Calu3 (cell line): ENCODE measurements at regions not wholly inside any gene's neighbourhood (a gene's known extent, or its start where the extent isn't known, plus 50 kb on each side); places are given as distances from the start of the nearest gene placed in this dataset.

ENCODE experiments used
- BruUV-seq: library from RNA; stranded (reverse); fragments of 400-500 nt; replicated peaks from 2 replicates; lab custom pipeline; 2021; lab: Mats Ljungman, UMichigan
- CTCF ChIA-PET: fragments of 300-600 bp; sonication (Branson Sonifier 250); formaldehyde crosslinking; loops from one replicate; lab custom pipeline; 2022; ENCODE audit warnings: antibody characterized with exemption; lab: Charles Lee
- DNase-seq: peaks from one replicate; pipeline ENCODE4 v3.0.0; 2022
- H3K27ac Mint-ChIP-seq: one replicate; pipeline ENCODE4 v1.8.0; 2022; ENCODE audit warnings: mixed read lengths; ENCODE audit not compliant: unreplicated experiment
- H3K27me3 Mint-ChIP-seq: one replicate; pipeline ENCODE4 v1.8.0; 2022; ENCODE audit warnings: mixed read lengths; ENCODE audit not compliant: unreplicated experiment
- H3K36me3 Mint-ChIP-seq: one replicate; pipeline ENCODE4 v1.8.0; 2022; ENCODE audit warnings: mild to moderate bottlenecking, moderate library complexity, mixed read lengths; ENCODE audit not compliant: insufficient read depth, unreplicated experiment
- H3K4me1 Mint-ChIP-seq: one replicate; pipeline ENCODE4 v1.8.0; 2022; ENCODE audit warnings: mild to moderate bottlenecking, low read depth, mixed read lengths; ENCODE audit not compliant: unreplicated experiment
- H3K4me3 Mint-ChIP-seq: one replicate; pipeline ENCODE4 v1.8.0; 2022; ENCODE audit warnings: mild to moderate bottlenecking, low read depth, moderate library complexity, mixed read lengths; ENCODE audit not compliant: unreplicated experiment
- H3K9me3 Mint-ChIP-seq: one replicate; pipeline ENCODE4 v1.8.0; 2022; ENCODE audit warnings: low read depth, mixed read lengths; ENCODE audit not compliant: unreplicated experiment
- CTCF ChIP-seq: fragments of 200-600 bp; IDR thresholded peaks from one replicate; pipeline ENCODE4 v1.8.0; 2022; ENCODE audit warnings: antibody characterized with exemption; ENCODE audit not compliant: unreplicated experiment
- intact Hi-C: fragments of 100-400 bp; cut with micrococcal nuclease; formaldehyde crosslinking; loops from one replicate; pipeline ENCODE4 v1.10.0; 2022; ENCODE audit not compliant: unreplicated experiment

- TF ChIP-seq CTCF: no peak
- CTCF ChIA-PET: no interaction called here
- DNase-seq: no peak
- Mint-ChIP-seq H3K27ac (no peak overlapping the region), H3K4me3 (no peak overlapping the region), H3K27me3 (no peaks in the 10 kb centered on the region), H3K36me3 (no peaks in the 10 kb centered on the region), H3K4me1 (no peaks in the 10 kb centered on the region), H3K9me3 (peaks cover 9% of the 10 kb centered on the region)
- no TSS peak for BruUV-seq
- intact Hi-C loops: no loop called here
These were observed 182.7 kb upstream of the SNX19 start for GRCh38 chr11:131099013-131099412.

DNA sequence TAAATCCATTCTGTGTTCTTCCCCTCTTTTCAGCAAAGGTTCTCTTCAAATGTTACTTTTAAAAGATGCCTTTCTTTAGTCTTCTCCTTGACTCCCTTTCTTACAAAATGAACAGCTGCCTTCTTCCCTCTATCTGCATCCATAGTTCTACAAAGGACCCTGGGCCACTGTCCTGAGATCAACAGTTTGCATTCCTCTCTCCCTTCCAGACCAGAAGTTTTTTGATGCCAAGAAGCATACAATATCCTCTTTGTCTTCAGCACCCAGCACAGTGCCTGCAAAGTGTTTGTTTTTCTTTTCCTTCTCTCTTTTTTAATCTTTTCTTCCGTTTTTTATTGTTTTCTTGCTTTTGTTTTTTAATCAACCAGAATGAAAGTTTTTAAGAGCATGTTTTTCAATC, 183.5 kb upstream of the SNX19 start:
- no peak for DNase-seq
- Mint-ChIP-seq H3K27ac (no peak overlapping the region), H3K9me3 (peaks cover 7% of the 10 kb centered on the region), H3K27me3 (no peaks in the 10 kb centered on the region), H3K4me1 (no peaks in the 10 kb centered on the region), H3K4me3 (no peak overlapping the region), H3K36me3 (no peaks in the 10 kb centered on the region)
- BruUV-seq: no TSS peak
- no peak for TF ChIP-seq CTCF
- CTCF ChIA-PET: no interaction called here
- intact Hi-C loops: no loop called here

DNA sequence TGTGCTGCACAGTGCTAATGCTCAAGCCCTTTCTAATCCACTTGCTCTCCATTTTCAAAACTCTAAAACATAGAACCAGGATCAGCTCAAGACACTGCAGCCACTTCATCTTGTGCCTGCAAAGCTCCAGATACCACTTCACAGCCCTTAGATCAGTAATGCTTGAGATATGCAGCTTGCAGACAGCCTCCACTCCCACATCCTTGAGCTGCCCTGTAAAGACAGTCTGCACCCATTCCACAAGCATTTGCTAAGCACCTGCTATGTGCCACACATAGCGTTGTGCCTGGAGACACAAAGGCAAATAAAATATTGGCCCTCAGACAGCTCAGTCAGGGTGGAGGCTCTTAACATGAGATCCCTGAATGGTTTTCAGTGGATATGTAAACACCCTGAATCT, 192.5 kb upstream of the SNX19 start:
- Mint-ChIP-seq H3K27ac (no peak overlapping the region), H3K9me3 (no peaks in the 10 kb centered on the region), H3K36me3 (no peaks in the 10 kb centered on the region), H3K4me1 (no peaks in the 10 kb centered on the region), H3K4me3 (no peak overlapping the region), H3K27me3 (no peaks in the 10 kb centered on the region)
- BruUV-seq: no TSS peak
- CTCF ChIA-PET: interaction anchor here (0.5 kb wide), 1 partner anchor 303 kb away, joined by 4 read pairs; no protein-coding TSS in a partner anchor
- DNase-seq: no peak
- no peak for TF ChIP-seq CTCF
- intact Hi-C loops: no loop called here

DNA sequence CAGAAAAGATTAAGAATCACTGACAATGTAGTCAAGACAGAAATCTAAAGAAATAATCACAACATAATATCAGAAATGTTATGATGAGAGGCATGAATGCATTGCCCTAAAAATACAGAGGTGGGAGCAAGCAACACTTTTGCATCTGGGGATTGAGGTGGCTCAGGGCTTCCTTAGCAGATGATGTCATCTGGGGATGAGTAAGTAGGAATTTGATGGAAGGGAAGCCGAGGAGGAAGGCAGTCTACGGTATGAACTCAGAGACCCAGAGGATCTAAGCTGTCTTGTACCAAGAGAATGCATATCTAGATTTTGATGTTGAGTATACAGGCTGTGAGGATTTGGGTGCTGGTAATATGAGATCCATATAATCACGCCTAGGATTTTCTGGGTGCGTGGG, 193.0 kb upstream of the SNX19 start:
- H3K27me3 Mint-ChIP-seq: no peaks in the 10 kb centered on the region
- intact Hi-C loops: no loop called here
- no peaks in the 10 kb centered on the region for H3K9me3 Mint-ChIP-seq
- no peak for TF ChIP-seq CTCF
- no peaks in the 10 kb centered on the region for H3K36me3 Mint-ChIP-seq
- no peak for DNase-seq
- CTCF ChIA-PET: no interaction called here
- no TSS peak for BruUV-seq
- H3K4me1 Mint-ChIP-seq: no peaks in the 10 kb centered on the region
- H3K27ac Mint-ChIP-seq: no peak overlapping the region
- H3K4me3 Mint-ChIP-seq: no peak overlapping the region
